HEK293 (cell line): ENCODE measurements at regions not wholly inside any gene's neighbourhood (a gene's known extent, or its start where the extent isn't known, plus 50 kb on each side); places are given as distances from the start of the nearest gene placed in this dataset.
A peak's percentile ranks its signal among the peaks of the same experiment; 100 is the strongest.

ENCODE experiments used
- CTCF ChIA-PET: fragments of 350-600 bp; formaldehyde crosslinking; extraction: SDS; loops from one replicate; lab custom pipeline; 2021; ENCODE audit warnings: antibody characterized with exemption; lab: Yijun Ruan, JAX
- POLR2A ChIA-PET: fragments of 300-600 bp; formaldehyde crosslinking; extraction: SDS; loops from one replicate; lab custom pipeline; 2020; ENCODE audit warnings: antibody characterized with exemption, inconsistent platforms; lab: Yijun Ruan, JAX
- H3K27ac ChIP-seq: fragments of 200-500 bp; sonication (Bioruptor generic); 2 replicates; pipeline ENCODE4 v1.5.1; 2014; ENCODE audit warnings: low read depth, low read length, control low read depth, inconsistent platforms; ENCODE audit errors: extremely low read depth
- H3K36me3 ChIP-seq, 2 experiments: fragments of 200-500 bp in 1 of 2; sonication (Bioruptor generic) in 1 of 2; 1 replicate in 1 of 2; 2 replicates in 1 of 2; pipeline ENCODE4 v1.5.1; 2014 to 2017; ENCODE audit warnings: inconsistent platforms in 2 of 2, low read length in 2 of 2; ENCODE audit not compliant: control insufficient read depth in 2 of 2, insufficient read depth in 1 of 2
- H3K4me1 ChIP-seq: fragments of 200-500 bp; sonication (Bioruptor generic); 2 replicates; pipeline ENCODE4 v1.5.1; 2014; ENCODE audit warnings: mild to moderate bottlenecking, low read length, inconsistent platforms; ENCODE audit not compliant: control insufficient read depth, insufficient read depth
- H3K4me3 ChIP-seq: 2 replicates; pipeline ENCODE4 v1.5.1; 2011; ENCODE audit warnings: low read depth, mild to moderate bottlenecking, control low read depth, low read length, moderate library complexity
- H3K9me3 ChIP-seq: fragments of 200-500 bp; sonication (Bioruptor generic); 2 replicates; pipeline ENCODE4 v1.5.1; 2014; ENCODE audit warnings: low read depth, low read length, inconsistent platforms; ENCODE audit not compliant: control insufficient read depth, insufficient read depth
- CTCF ChIP-seq: fragments of 450-650 bp; formaldehyde crosslinking; IDR thresholded peaks from 2 replicates; pipeline ENCODE4 v1.5.1; 2016; ENCODE audit warnings: missing biosample characterization, missing genetic modification characterization
- EGR2 ChIP-seq: fragments of 450-650 bp; formaldehyde crosslinking; IDR thresholded peaks from 2 replicates; pipeline ENCODE4 v1.5.1; 2016; ENCODE audit warnings: low read depth, missing biosample characterization, missing genetic modification characterization
- FEZF1 ChIP-seq: fragments of 450-650 bp; formaldehyde crosslinking; IDR thresholded peaks from 2 replicates; pipeline ENCODE4 v1.5.1; 2016; ENCODE audit warnings: missing biosample characterization, missing genetic modification characterization
- HOXD13 ChIP-seq: sonication (generic); formaldehyde crosslinking; IDR thresholded peaks from 2 replicates; pipeline ENCODE4 v1.8.0; 2022; ENCODE audit warnings: missing genetic modification reagents, borderline replicate concordance
- KLF1 ChIP-seq: fragments of 450-650 bp; formaldehyde crosslinking; IDR thresholded peaks from 2 replicates; pipeline ENCODE4 v1.5.1; 2016; ENCODE audit warnings: missing biosample characterization, missing genetic modification characterization
- PRDM2 ChIP-seq: fragments of 450-650 bp; formaldehyde crosslinking; IDR thresholded peaks from 2 replicates; pipeline ENCODE4 v1.5.1; 2016; ENCODE audit warnings: missing biosample characterization, missing genetic modification characterization, borderline replicate concordance
- SALL2 ChIP-seq: fragments of 450-650 bp; formaldehyde crosslinking; IDR thresholded peaks from 2 replicates; pipeline ENCODE4 v1.5.0; 2017; ENCODE audit warnings: missing biosample characterization, mild to moderate bottlenecking, missing genetic modification characterization, borderline replicate concordance
- SP7 ChIP-seq: fragments of 450-650 bp; formaldehyde crosslinking; IDR thresholded peaks from 2 replicates; pipeline ENCODE4 v1.5.1; 2016; ENCODE audit warnings: missing biosample characterization, missing genetic modification characterization
- ZFP37 ChIP-seq: fragments of 450-650 bp; formaldehyde crosslinking; IDR thresholded peaks from 2 replicates; pipeline ENCODE4 v1.5.1; 2016; ENCODE audit warnings: missing biosample characterization, missing genetic modification characterization
- ZNF10 ChIP-seq: fragments of 450-650 bp; formaldehyde crosslinking; IDR thresholded peaks from 2 replicates; pipeline ENCODE4 v1.5.1; 2017; ENCODE audit warnings: missing biosample characterization, missing genetic modification characterization
- ZNF138 ChIP-seq: fragments of 450-650 bp; formaldehyde crosslinking; IDR thresholded peaks from 2 replicates; pipeline ENCODE4 v1.5.1; 2016; ENCODE audit warnings: missing biosample characterization, missing genetic modification characterization, borderline replicate concordance
- ZNF19 ChIP-seq: fragments of 450-650 bp; formaldehyde crosslinking; IDR thresholded peaks from 2 replicates; pipeline ENCODE4; 2016; ENCODE audit warnings: missing biosample characterization, missing genetic modification characterization, low read depth
- ZNF24 ChIP-seq: fragments of 450-650 bp; formaldehyde crosslinking; IDR thresholded peaks from 2 replicates; pipeline ENCODE4 v1.5.1; 2016; ENCODE audit warnings: missing biosample characterization, missing genetic modification characterization
- ZNF350 ChIP-seq: fragments of 450-650 bp; formaldehyde crosslinking; IDR thresholded peaks from 2 replicates; pipeline ENCODE4 v1.5.0; 2017; ENCODE audit warnings: missing biosample characterization, mild to moderate bottlenecking, missing genetic modification characterization
- ZNF654 ChIP-seq: fragments of 450-650 bp; formaldehyde crosslinking; IDR thresholded peaks from 2 replicates; pipeline ENCODE4 v1.5.1; 2016; ENCODE audit warnings: low read depth, missing biosample characterization, missing genetic modification characterization
- ZNF785 ChIP-seq: fragments of 450-650 bp; formaldehyde crosslinking; IDR thresholded peaks from 2 replicates; pipeline ENCODE4 v1.5.1; 2016; ENCODE audit warnings: missing biosample characterization, missing genetic modification characterization
- ZSCAN5A ChIP-seq: fragments of 450-650 bp; formaldehyde crosslinking; IDR thresholded peaks from 2 replicates; pipeline ENCODE4 v1.5.1; 2016; ENCODE audit warnings: missing biosample characterization, missing genetic modification characterization

GRCh38 chr5:99331061-99331460 is 402.3 kb upstream of the CHD1 start:
- H3K4me3 ChIP-seq = no peak overlapping the region
- no peaks in the 10 kb centered on the region for H3K9me3 ChIP-seq
- no peak overlapping the region for H3K27ac ChIP-seq
- CTCF ChIA-PET = no interaction called here
- POLR2A ChIA-PET = no interaction called here
- TF ChIP-seq ZNF24 (tag by site-specific recombination) (no peak), PRDM2 (tag by site-specific recombination) (no peak), ZFP37 (tag by site-specific recombination) (no peak)
- no peaks in the 10 kb centered on the region for H3K36me3 ChIP-seq
- H3K4me1 ChIP-seq = no peaks in the 10 kb centered on the region

- TF ChIP-seq ZNF654 (peak; percentile 3; the same call in 1 of the 2 replicates), CTCF (tag by site-specific recombination) (peak; percentile 41; the same call in 1 of the 2 replicates), SP7 (tag by site-specific recombination) (no peak), HOXD13 (CRISPR knock-in tag) (no peak), ZNF138 (no peak), KLF1 (tag by site-specific recombination) (no peak), ZNF785 (no peak)
- Histone ChIP-seq H3K9me3 (no peaks in the 10 kb centered on the region), H3K36me3 (no peaks in the 10 kb centered on the region), H3K4me1 (peaks cover 6% of the 10 kb centered on the region; the same call in 1 of the 2 replicates), H3K27ac (no peak overlapping the region), H3K4me3 (no peak overlapping the region)
- ChIA-PET POLR2A (no interaction called here), CTCF (no interaction called here)
Observed at GRCh38 chr5:99320436-99320835, 391.6 kb upstream of the CHD1 start.

GRCh38 chr5:99317136-99317535 is 388.3 kb upstream of the CHD1 start:
- Histone ChIP-seq H3K36me3 (no peaks in the 10 kb centered on the region), H3K4me3 (no peak overlapping the region), H3K27ac (no peak overlapping the region)
- TF ChIP-seq ZNF19 (tag by site-specific recombination) (no peak), FEZF1 (tag by site-specific recombination) (0 out of 2 replicates have a peak, but pooled peaks have one; percentile 27), ZNF350 (tag by site-specific recombination) (0 out of 2 replicates have a peak, but pooled peaks have one; percentile 14), EGR2 (tag by site-specific recombination) (no peak), SALL2 (no peak), ZNF10 (tag by site-specific recombination) (no peak), ZSCAN5A (tag by site-specific recombination) (no peak)
- TF ChIP-seq, all 188 proteins: peak for 2
- CTCF ChIA-PET = interaction anchor here (0.7 kb wide), 1 partner anchor 44 kb away, joined by 3 read pairs; no protein-coding TSS in a partner anchor
- POLR2A ChIA-PET = no interaction called here
- Histone ChIP-seq H3K9me3 (no peaks in the 10 kb centered on the region), H3K4me1 (peaks cover 6% of the 10 kb centered on the region; the same call in 1 of the 2 replicates)
